Fibroblast of the aortic adventitia (primary cell): ENCODE measurements at regions not wholly inside any gene's neighbourhood (a gene's known extent, or its start where the extent isn't known, plus 50 kb on each side); places are given as distances from the start of the nearest gene placed in this dataset.

Experiments used
- DNase-seq: peaks from one replicate; pipeline ENCODE4 v3.0.0-alpha.2; 2010; ENCODE audit warnings: low read depth
- H3K4me3 ChIP-seq: 2 replicates; pipeline ENCODE4 v1.5.1; 2011; ENCODE audit warnings: low read depth, mild to moderate bottlenecking, control low read depth, low read length, moderate library complexity
- TF ChIP-seq, protein P1 (sequence below): IDR thresholded peaks from 2 replicates; pipeline ENCODE4 v1.5.1; 2011; ENCODE audit warnings: mild to moderate bottlenecking, low read length, control low read depth, inconsistent platforms; ENCODE audit not compliant: insufficient read depth

- DNase-seq = no peak
- TF ChIP-seq, protein P1, sequence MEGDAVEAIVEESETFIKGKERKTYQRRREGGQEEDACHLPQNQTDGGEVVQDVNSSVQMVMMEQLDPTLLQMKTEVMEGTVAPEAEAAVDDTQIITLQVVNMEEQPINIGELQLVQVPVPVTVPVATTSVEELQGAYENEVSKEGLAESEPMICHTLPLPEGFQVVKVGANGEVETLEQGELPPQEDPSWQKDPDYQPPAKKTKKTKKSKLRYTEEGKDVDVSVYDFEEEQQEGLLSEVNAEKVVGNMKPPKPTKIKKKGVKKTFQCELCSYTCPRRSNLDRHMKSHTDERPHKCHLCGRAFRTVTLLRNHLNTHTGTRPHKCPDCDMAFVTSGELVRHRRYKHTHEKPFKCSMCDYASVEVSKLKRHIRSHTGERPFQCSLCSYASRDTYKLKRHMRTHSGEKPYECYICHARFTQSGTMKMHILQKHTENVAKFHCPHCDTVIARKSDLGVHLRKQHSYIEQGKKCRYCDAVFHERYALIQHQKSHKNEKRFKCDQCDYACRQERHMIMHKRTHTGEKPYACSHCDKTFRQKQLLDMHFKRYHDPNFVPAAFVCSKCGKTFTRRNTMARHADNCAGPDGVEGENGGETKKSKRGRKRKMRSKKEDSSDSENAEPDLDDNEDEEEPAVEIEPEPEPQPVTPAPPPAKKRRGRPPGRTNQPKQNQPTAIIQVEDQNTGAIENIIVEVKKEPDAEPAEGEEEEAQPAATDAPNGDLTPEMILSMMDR = no peak
- no peak overlapping the region for H3K4me3 ChIP-seq
These were observed 63.7 kb downstream of the SLC25A47 start for GRCh38 chr14:100386846-100387245.

GRCh38 chr14:100387450-100387849, 64.3 kb downstream of the SLC25A47 start:
- no peak overlapping the region for H3K4me3 ChIP-seq
- TF ChIP-seq, protein P1 = no peak
- no peak for DNase-seq

GRCh38 chr14:100388103-100389054, 65.2 kb downstream of the SLC25A47 start:
- H3K4me3 ChIP-seq = no peak overlapping the region
- no peak for DNase-seq
- TF ChIP-seq, protein P1 = no peak

- TF ChIP-seq, protein P1 = no peak
- DNase-seq = no peak
- no peak overlapping the region for H3K4me3 ChIP-seq
These were observed 66.5 kb downstream of the SLC25A47 start for GRCh38 chr14:100389497-100390104.

GRCh38 chr14:100391173-100391572, 68.0 kb downstream of the SLC25A47 start:
- DNase-seq = no peak
- no peak overlapping the region for H3K4me3 ChIP-seq
- TF ChIP-seq, protein P1 = no peak

DNA sequence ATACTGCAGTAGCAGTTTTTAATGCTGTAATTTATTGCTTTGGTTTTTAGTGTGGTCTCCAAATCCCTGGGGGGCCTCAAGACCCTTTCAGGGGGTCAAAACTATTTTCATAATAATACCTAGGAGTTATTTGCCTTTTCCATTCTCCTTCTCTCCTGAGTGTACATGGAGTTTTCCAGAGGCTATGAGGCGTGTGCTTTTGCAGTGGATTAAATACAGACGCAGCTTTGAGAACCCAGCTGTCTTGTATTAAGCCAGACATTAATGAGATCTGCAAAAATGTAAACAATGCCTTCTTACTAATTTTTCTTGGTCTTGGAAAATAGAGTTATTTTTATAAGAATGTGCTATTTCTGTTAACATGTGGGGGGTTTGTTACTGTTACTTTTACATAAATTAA, 68.6 kb downstream of the SLC25A47 start:
- H3K4me3 ChIP-seq = no peak overlapping the region
- TF ChIP-seq, protein P1 = no peak
- no peak for DNase-seq
